Omental fat pad (tissue), 3 donors: ENCODE measurements at regions not wholly inside any gene's neighbourhood (a gene's known extent, or its start where the extent isn't known, plus 50 kb on each side); places are given as distances from the start of the nearest gene placed in this dataset.

ENCODE experiments used
- ATAC-seq: fragments of 150-250 bp; one replicate; pipeline ENCODE4 v1.9.1; 2016; ENCODE audit warnings: mild to moderate bottlenecking, moderate library complexity; ENCODE audit not compliant: low FRiP score
- DNase-seq: peaks from one replicate; pipeline ENCODE4 v3.0.0-alpha.2; 2019; ENCODE audit warnings: low spot score
- CTCF ChIP-seq, 3 donors: fragments of 450-650 bp; IDR thresholded peaks; one replicate each; pipeline ENCODE4 v1.5.1; 2016 to 2017; ENCODE audit warnings: antibody characterized with exemption in 3 of 3, mild to moderate bottlenecking in 3 of 3, moderate library complexity in 2 of 3

GRCh38 chr14:53695692-53696214 lies 260.9 kb downstream of the BMP4 start:
- no peak for TF ChIP-seq CTCF (IDR thresholded peaks at IDR 0.05)
- ATAC-seq, result no peak
- no peak for DNase-seq

GRCh38 chr14:53692885-53693284 lies 263.7 kb downstream of the BMP4 start:
- TF ChIP-seq CTCF (IDR thresholded peaks at IDR 0.05), result no peak
- DNase-seq, result no peak
- ATAC-seq, result no peak

- no peak for DNase-seq
- no peak for TF ChIP-seq CTCF (IDR thresholded peaks at IDR 0.05)
- ATAC-seq, result no peak
Measured at GRCh38 chr14:53692451-53692850, 264.2 kb downstream of the BMP4 start.

- DNase-seq (no peak), ATAC-seq (no peak)
- TF ChIP-seq CTCF (IDR thresholded peaks at IDR 0.05), result no peak
Measured at GRCh38 chr14:53683229-53683628, 273.4 kb downstream of the BMP4 start.

GRCh38 chr14:53672526-53672925 lies 284.1 kb downstream of the BMP4 start:
- ATAC-seq, result no peak
- no peak for TF ChIP-seq CTCF (IDR thresholded peaks at IDR 0.05)

GRCh38 chr14:53670701-53671100 lies 285.9 kb downstream of the BMP4 start:
- ATAC-seq (no peak), DNase-seq (no peak)
- TF ChIP-seq CTCF (IDR thresholded peaks at IDR 0.05), result no peak

More at GRCh38 chr14:53672526-53672925, 284.1 kb downstream of the BMP4 start:
- no peak for DNase-seq

GRCh38 chr14:53668897-53669296 lies 287.7 kb downstream of the BMP4 start:
- no peak for DNase-seq
- no peak for ATAC-seq
- no peak for TF ChIP-seq CTCF (IDR thresholded peaks at IDR 0.05)
